ENCODE measurements at regions not wholly inside any gene's neighbourhood (a gene's known extent, or its start where the extent isn't known, plus 50 kb on each side); places are given as distances from the start of the nearest gene placed in this dataset.
"Not testable (repeated sequence)": the region's sequence is repeated elsewhere in the genome, so short reads cannot be mapped to it uniquely, and the experiment has no call there.

- H3K27ac ChIP-seq = no peak overlapping the region
- peak; percentile 12 for DNase-seq (ENCODE audit: low read depth, low spot score)
These were observed 167.0 kb upstream of the PPP1R3A start for GRCh38 chr7:114085592-114086501.

- DNase-seq (ENCODE audit: low read depth, low spot score) = no peak
- no peak overlapping the region for H3K27ac ChIP-seq
These were observed 166.4 kb upstream of the PPP1R3A start for GRCh38 chr7:114085313-114085591.

- no peak for DNase-seq (ENCODE audit: low read depth, low spot score)
- no peak overlapping the region for H3K27ac ChIP-seq
These were observed 165.9 kb upstream of the PPP1R3A start for GRCh38 chr7:114084472-114085312.

GRCh38 chr7:114084002-114084471 lies 165.2 kb upstream of the PPP1R3A start:
- H3K27ac ChIP-seq = no peak overlapping the region
- DNase-seq (ENCODE audit: low read depth, low spot score) = no peak

- no peak for DNase-seq (ENCODE audit: low read depth, low spot score)
- H3K27ac ChIP-seq = no peak overlapping the region
These were observed 164.6 kb upstream of the PPP1R3A start for GRCh38 chr7:114083166-114084001.

- H3K27ac ChIP-seq = no peak overlapping the region
- no peak for DNase-seq (ENCODE audit: low read depth, low spot score)
These were observed 163.9 kb upstream of the PPP1R3A start for GRCh38 chr7:114082642-114083165.

GRCh38 chr7:114081606-114082425 lies 163.0 kb upstream of the PPP1R3A start:
- DNase-seq (ENCODE audit: low read depth, low spot score) = no peak
- H3K27ac ChIP-seq = no peak overlapping the region

- H3K27ac ChIP-seq; DNase-seq (ENCODE audit: low read depth, low spot score): not testable (repeated sequence)
These were observed 158.3 kb upstream of the PPP1R3A start for GRCh38 chr7:114077158-114077524.

GRCh38 chr7:114076392-114077157 lies 157.8 kb upstream of the PPP1R3A start:
- not testable (repeated sequence) for H3K27ac ChIP-seq; DNase-seq (ENCODE audit: low read depth, low spot score)

- no peak overlapping the region for H3K27ac ChIP-seq
- no peak for DNase-seq (ENCODE audit: low read depth, low spot score)
These were observed 154.9 kb upstream of the PPP1R3A start for GRCh38 chr7:114073701-114074100.

- H3K27ac ChIP-seq = no peak overlapping the region
- DNase-seq (ENCODE audit: low read depth, low spot score) = no peak
These were observed 151.4 kb upstream of the PPP1R3A start for GRCh38 chr7:114070246-114070645.

GRCh38 chr7:114062810-114063209 lies 144.0 kb upstream of the PPP1R3A start:
- no peak for DNase-seq (ENCODE audit: low read depth, low spot score)
- no peak overlapping the region for H3K27ac ChIP-seq

- DNase-seq (ENCODE audit: low read depth, low spot score) = no peak
- H3K27ac ChIP-seq = no peak overlapping the region
These were observed 133.1 kb upstream of the PPP1R3A start for GRCh38 chr7:114051871-114052331.

GRCh38 chr7:114050571-114050970 lies 131.8 kb upstream of the PPP1R3A start:
- no peak overlapping the region for H3K27ac ChIP-seq
- no peak for DNase-seq (ENCODE audit: low read depth, low spot score)

GRCh38 chr7:114048386-114049235 lies 129.8 kb upstream of the PPP1R3A start:
- H3K27ac ChIP-seq = no peak overlapping the region
- DNase-seq (ENCODE audit: low read depth, low spot score) = no peak

GRCh38 chr7:114047889-114048288 lies 129.1 kb upstream of the PPP1R3A start:
- H3K27ac ChIP-seq = no peak overlapping the region
- DNase-seq (ENCODE audit: low read depth, low spot score) = peak; percentile 5

GRCh38 chr7:114033475-114033874 lies 114.7 kb upstream of the PPP1R3A start:
- no peak for DNase-seq (ENCODE audit: low read depth, low spot score)
- H3K27ac ChIP-seq = no peak overlapping the region

All from epithelial cell of prostate (primary cell).